GM18951 (cell line): ENCODE measurements at regions not wholly inside any gene's neighbourhood (a gene's known extent, or its start where the extent isn't known, plus 50 kb on each side); places are given as distances from the start of the nearest gene placed in this dataset.

ENCODE experiments used
- POLR2A ChIP-seq: IDR thresholded peaks from 4 replicates; pipeline ENCODE4 v1.6.1; 2011; ENCODE audit warnings: mild to moderate bottlenecking; ENCODE audit not compliant: insufficient read length, insufficient read depth; ENCODE audit errors: extremely low read depth
- in situ Hi-C: fragments of 300-500 bp; cut with MboI; formaldehyde crosslinking; loops from one replicate; pipeline ENCODE4 v1.12.0; 2022; ENCODE audit warnings: low sequenced_read_pairs, mixed read lengths, inconsistent platforms; ENCODE audit not compliant: unreplicated experiment

- TF ChIP-seq POLR2A, result no peak
- in situ Hi-C loops, result loop anchor here (10.0 kb wide), 1 partner anchor 1186 kb away; no protein-coding TSS in a partner anchor
Measured at GRCh38 chr10:30680908-30681307, 51.4 kb upstream of the LYZL2 start.
